GM20431 (cell line): ENCODE measurements at regions not wholly inside any gene's neighbourhood (a gene's known extent, or its start where the extent isn't known, plus 50 kb on each side); places are given as distances from the start of the nearest gene placed in this dataset.

ENCODE experiments used
- in situ Hi-C: fragments of 300-500 bp; cut with MseI, MboI; formaldehyde crosslinking; loops from one replicate; pipeline ENCODE4 v1.15.0; 2020; ENCODE audit warnings: low sequenced_read_pairs; ENCODE audit not compliant: unreplicated experiment

- in situ Hi-C loops, result no loop called here
These were observed 94.8 kb upstream of the SMARCA2 start for GRCh38 chr9:1920386-1920785.

- in situ Hi-C loops, result no loop called here
These were observed 93.1 kb upstream of the SMARCA2 start for GRCh38 chr9:1922026-1922425.

GRCh38 chr9:1927546-1927945 lies 87.6 kb upstream of the SMARCA2 start:
- in situ Hi-C loops, result loop anchor here (25.0 kb wide), 1 partner anchor 160 kb away; no protein-coding TSS in a partner anchor

DNA sequence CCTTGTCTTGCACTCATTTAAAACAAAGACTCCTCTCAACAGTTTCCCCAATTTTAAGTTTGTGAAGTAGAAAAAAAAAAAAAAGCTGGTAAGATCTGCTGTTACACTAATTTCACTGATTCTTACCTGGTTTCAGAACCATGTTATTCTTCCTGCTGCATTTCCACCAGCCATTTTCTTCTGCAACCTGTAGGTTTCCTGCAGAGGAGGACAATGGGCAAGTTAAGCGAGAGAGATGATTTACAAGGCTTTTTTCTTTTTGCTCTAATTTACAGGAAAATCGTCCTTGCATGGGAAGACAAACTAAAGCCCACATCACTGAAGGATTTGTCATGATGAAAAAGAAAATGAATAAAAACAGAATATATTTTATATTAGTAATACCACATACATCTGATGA lies 86.0 kb upstream of the SMARCA2 start:
- in situ Hi-C loops, result loop anchor here (25.0 kb wide), 1 partner anchor 158 kb away; no protein-coding TSS in a partner anchor

GRCh38 chr9:1929722-1930244 lies 85.4 kb upstream of the SMARCA2 start:
- in situ Hi-C loops, result loop anchor here (25.0 kb wide), 1 partner anchor 158 kb away; no protein-coding TSS in a partner anchor

DNA sequence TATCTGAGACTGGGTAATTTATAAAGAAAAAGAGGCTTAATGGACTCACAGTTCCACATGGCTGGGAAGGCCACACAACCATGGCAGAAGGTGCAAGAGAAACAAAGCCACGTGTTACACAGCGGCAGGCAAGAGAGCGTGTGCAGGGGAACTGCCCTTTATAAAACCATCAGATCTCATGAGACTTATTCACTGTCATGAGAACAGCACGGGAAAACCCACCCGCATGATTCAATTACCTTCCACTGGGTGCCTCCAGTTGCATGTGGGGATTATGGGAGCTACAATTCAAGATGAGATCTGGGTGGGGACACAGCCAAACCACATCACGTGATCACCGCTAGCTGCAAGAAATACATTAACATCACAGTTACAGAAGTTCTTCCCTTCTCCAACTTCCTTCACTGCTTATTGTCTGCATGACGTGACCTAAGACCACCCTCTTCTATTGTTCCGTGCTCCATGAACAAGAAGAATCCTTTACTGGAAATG lies 84.9 kb upstream of the SMARCA2 start:
- in situ Hi-C loops, result loop anchor here (25.0 kb wide), 1 partner anchor 157 kb away; no protein-coding TSS in a partner anchor

DNA sequence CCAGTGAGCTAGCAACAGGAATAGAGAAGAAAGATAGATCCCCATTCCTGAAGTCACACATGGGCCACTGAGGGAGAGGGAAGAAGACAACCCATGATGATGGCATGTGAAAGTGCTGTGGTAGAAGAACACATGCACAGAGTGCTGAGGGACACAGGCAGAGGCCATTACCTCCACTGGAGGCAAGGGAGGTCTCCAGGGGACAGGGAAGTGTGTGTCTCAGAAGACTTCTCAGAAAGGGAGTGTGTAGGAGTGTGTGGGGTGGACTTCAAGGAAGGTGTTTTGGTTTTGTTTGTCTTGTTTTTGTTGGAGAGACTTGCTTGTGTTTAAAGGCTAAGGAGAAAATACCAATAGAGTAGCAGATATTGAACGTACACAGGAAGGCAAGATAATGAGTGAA lies 77.0 kb upstream of the SMARCA2 start:
- in situ Hi-C loops, result loop anchor here (25.0 kb wide), 1 partner anchor 149 kb away; no protein-coding TSS in a partner anchor

DNA sequence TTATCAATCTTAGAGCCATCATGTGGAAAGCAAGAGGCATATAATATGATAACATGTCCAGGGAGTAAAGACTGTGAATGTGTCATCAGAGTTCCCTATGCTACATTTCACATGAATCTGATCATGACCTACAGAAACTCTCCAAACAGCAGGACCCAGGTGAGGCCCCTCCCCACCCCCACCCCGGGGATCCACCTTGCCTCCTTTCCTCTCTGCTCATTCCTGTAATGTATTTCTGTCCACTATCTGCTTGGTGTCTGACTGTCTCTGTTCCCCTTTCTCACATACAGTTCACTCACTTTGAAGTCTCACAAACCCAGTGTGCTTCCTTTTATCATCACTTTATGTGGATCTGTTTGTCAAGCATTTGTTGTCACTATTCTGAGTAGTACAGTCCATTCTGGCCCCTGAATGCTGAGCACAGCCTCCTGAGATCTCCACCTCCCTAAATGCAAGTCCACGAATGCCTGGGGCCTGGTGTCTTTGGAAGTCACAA lies 76.4 kb upstream of the SMARCA2 start:
- in situ Hi-C loops, result loop anchor here (25.0 kb wide), 1 partner anchor 149 kb away; no protein-coding TSS in a partner anchor

DNA sequence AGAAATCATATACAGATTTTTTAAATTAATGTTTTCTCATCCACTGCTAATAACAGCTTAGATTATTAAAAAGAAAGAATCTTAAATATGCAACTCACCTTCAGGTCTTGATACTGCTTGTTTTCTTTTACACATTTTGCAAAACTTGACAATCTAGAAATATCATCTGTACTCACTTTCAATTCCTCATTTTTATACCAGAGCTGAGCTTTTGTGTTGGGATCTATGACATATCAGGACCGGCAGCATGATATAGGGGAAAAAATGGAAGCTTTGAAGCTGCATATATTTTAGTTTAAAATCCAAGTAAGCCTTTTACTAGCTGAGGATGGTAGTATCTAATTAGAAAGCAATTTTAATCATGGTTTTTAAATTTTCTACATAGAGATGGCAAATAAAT lies 75.7 kb upstream of the SMARCA2 start:
- in situ Hi-C loops, result loop anchor here (25.0 kb wide), 1 partner anchor 148 kb away; no protein-coding TSS in a partner anchor

GRCh38 chr9:1939926-1940368 lies 75.2 kb upstream of the SMARCA2 start:
- in situ Hi-C loops, result loop anchor here (25.0 kb wide), 1 partner anchor 147 kb away; no protein-coding TSS in a partner anchor

GRCh38 chr9:1941989-1942388 lies 73.2 kb upstream of the SMARCA2 start:
- in situ Hi-C loops, result loop anchor here (25.0 kb wide), 1 partner anchor 145 kb away; no protein-coding TSS in a partner anchor

- in situ Hi-C loops, result loop anchor here (25.0 kb wide), 1 partner anchor 141 kb away; no protein-coding TSS in a partner anchor
These were observed 68.4 kb upstream of the SMARCA2 start for GRCh38 chr9:1946526-1947283.

GRCh38 chr9:1947438-1947837 lies 67.7 kb upstream of the SMARCA2 start:
- in situ Hi-C loops, result loop anchor here (25.0 kb wide), 1 partner anchor 140 kb away; no protein-coding TSS in a partner anchor

DNA sequence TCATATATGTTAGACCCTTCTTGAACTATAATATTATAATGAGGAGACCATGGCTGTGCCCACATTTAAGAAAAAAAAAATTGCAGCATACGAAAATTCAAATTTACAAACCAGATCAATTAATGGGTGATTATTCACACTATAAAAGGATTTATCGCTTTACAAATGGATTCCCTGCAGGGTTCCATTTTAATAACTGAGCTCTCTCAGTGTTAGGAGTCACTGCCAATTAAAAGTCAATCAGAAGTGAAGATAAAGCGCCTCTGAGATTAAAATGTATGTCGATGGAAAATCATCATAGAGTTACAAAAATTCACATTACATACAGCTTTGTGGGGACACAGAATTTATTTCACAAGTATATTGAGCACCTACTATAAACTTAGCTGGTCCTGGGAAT lies 66.6 kb upstream of the SMARCA2 start:
- in situ Hi-C loops, result loop anchor here (25.0 kb wide), 1 partner anchor 139 kb away; no protein-coding TSS in a partner anchor

DNA sequence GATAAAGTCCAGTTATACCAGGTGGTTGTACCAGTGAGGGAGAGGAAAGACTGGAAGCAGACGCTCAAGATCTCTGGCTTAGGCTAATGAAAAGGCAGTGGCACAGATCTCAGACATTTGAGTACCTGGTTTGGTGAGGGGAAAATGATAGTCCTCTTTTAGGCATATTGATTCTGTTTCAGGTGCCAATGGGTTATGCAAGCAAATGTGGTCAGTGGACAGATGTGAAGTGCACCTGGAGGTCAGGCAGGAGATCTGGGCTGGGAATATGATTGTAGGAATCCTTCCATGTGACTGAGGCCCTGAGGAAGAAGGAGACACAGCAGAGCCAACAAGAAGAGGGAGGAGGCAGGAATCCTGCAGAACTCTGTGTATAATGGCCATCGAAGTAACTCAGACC lies 63.7 kb upstream of the SMARCA2 start:
- in situ Hi-C loops, result no loop called here

DNA sequence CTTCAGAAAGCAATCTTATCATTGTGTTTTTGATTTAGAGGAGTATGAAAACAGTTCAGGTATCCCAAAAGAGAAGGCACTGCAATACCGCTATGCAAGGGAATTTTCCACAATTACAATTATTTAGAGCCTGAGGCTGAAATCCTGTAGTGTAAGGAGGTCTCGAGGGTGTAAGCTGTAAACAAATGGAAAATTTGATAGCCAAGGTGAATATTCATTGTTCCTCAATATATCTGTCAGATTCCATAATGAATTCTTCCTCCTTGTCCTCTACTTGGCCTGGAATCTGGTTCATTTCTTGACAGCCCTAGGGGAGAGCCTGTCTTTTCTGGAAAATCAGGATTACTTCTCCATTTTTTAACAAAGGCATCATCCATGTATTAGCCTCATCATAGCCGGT lies 63.1 kb upstream of the SMARCA2 start:
- in situ Hi-C loops, result no loop called here

DNA sequence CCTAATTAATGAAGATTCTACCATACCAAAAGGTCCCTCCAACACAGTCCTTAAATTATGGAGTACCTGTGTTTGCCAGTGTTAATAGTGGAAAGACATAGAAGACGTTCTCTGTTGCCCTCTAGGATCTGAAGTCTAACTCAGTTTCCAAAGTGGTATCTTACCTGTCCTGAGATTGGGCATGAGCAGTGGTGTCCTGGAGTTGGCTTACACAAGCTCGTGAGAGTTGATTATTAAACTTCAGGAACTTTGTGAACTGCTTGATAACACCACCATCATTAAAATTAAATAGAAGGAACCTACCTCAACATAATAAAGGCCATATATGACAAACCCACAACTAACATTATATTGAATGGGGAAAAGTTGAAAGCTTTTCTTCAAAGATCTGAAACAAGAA lies 60.9 kb upstream of the SMARCA2 start:
- in situ Hi-C loops, result no loop called here

GRCh38 chr9:1956958-1957357 lies 58.2 kb upstream of the SMARCA2 start:
- in situ Hi-C loops, result no loop called here

DNA sequence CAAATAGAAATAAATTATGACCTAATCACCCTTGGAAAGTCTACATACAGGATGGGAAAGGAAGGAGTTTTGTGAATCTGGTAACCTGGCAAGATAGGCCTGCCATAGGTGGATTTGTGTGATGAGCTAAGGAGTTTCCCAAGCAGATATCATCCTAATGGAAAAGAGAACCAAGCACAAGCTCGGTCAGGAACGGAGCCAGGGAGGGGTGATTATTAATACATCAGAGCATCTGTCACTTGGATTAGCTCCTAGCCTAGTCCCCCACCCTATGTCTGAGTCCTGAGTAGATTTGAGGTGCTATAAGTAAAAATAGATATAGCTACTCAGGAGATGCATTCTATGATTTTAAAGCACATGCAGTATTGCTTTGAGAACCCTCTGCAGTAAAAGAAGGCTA lies 57.3 kb upstream of the SMARCA2 start:
- in situ Hi-C loops, result no loop called here

- in situ Hi-C loops, result no loop called here
These were observed 55.8 kb upstream of the SMARCA2 start for GRCh38 chr9:1959371-1959770.
